SK-N-SH treated with all-trans-retinoic acid at 6 μM for 48 hours (cell line): ENCODE measurements at regions not wholly inside any gene's neighbourhood (a gene's known extent, or its start where the extent isn't known, plus 50 kb on each side); places are given as distances from the start of the nearest gene placed in this dataset.

Source experiments
- ATAC-seq: fragments of 200-7000 bp; cut with Tn5 transposase; 3 replicates; pipeline ENCODE4 v1.9.1; 2020; ENCODE audit warnings: mild to moderate bottlenecking, moderate library complexity
- ARNTL ChIP-seq: fragments of 450-650 bp; formaldehyde crosslinking; IDR thresholded peaks from 2 replicates; pipeline ENCODE4 v1.5.0; 2020; ENCODE audit warnings: low read depth, mild to moderate bottlenecking, moderate library complexity, borderline replicate concordance
- BACH2 ChIP-seq: fragments of 250-450 bp; sonication (Bioruptor Pico); IDR thresholded peaks from 2 replicates; pipeline ENCODE4 v1.9.0; 2021; ENCODE audit warnings: mild to moderate bottlenecking, borderline replicate concordance
- CSDC2 ChIP-seq: fragments of 250-450 bp; sonication (Bioruptor Pico); IDR thresholded peaks from 2 replicates; pipeline ENCODE4 v1.5.0; 2020; ENCODE audit warnings: mild to moderate bottlenecking, moderate library complexity
- ESRRG ChIP-seq: fragments of 250-450 bp; sonication (Bioruptor Pico); IDR thresholded peaks from 2 replicates; pipeline ENCODE4 v1.6.1; 2021; ENCODE audit warnings: mild to moderate bottlenecking
- GLIS3 ChIP-seq: fragments of 250-450 bp; sonication (Bioruptor Pico); IDR thresholded peaks from 2 replicates; pipeline ENCODE4 v1.5.0; 2020; ENCODE audit warnings: mild to moderate bottlenecking, moderate library complexity
- ISL1 ChIP-seq: fragments of 250-450 bp; sonication (Bioruptor Pico); IDR thresholded peaks from 2 replicates; pipeline ENCODE4 v2.1.2; 2022; ENCODE audit warnings: mild to moderate bottlenecking, moderate library complexity
- OSR1 ChIP-seq: fragments of 250-450 bp; sonication (Bioruptor Pico); IDR thresholded peaks from 2 replicates; pipeline ENCODE4 v1.8.0; 2022; ENCODE audit warnings: moderate library complexity, mild to moderate bottlenecking, inconsistent platforms
- PPARA ChIP-seq: fragments of 250-450 bp; sonication (Bioruptor Pico); IDR thresholded peaks from 2 replicates; pipeline ENCODE4 v1.5.0; 2020; ENCODE audit warnings: mild to moderate bottlenecking, borderline replicate concordance
- RARB ChIP-seq: fragments of 250-450 bp; sonication (Bioruptor Pico); IDR thresholded peaks from 2 replicates; pipeline ENCODE4 v1.8.0; 2021; ENCODE audit warnings: mild to moderate bottlenecking, moderate library complexity
- SNAI2 ChIP-seq: fragments of 250-450 bp; sonication (Bioruptor Pico); IDR thresholded peaks from 2 replicates; pipeline ENCODE4 v1.5.0; 2020; ENCODE audit warnings: mild to moderate bottlenecking, moderate library complexity
- TCF4 ChIP-seq: fragments of 250-450 bp; sonication (Bioruptor Pico); IDR thresholded peaks from 2 replicates; pipeline ENCODE4 v1.8.0; 2021; ENCODE audit warnings: mild to moderate bottlenecking, moderate library complexity, borderline replicate concordance
- TOX ChIP-seq: fragments of 250-450 bp; sonication (Bioruptor Pico); IDR thresholded peaks from 2 replicates; pipeline ENCODE4 v1.8.0; 2021; ENCODE audit warnings: mild to moderate bottlenecking, moderate library complexity, borderline replicate concordance
- ZC3H10 ChIP-seq: fragments of 250-450 bp; sonication (Bioruptor Pico); IDR thresholded peaks from 2 replicates; pipeline ENCODE4 v1.5.1; 2021; ENCODE audit warnings: mild to moderate bottlenecking, moderate library complexity
- ZFP3 ChIP-seq: fragments of 250-450 bp; sonication (Bioruptor Pico); IDR thresholded peaks from 2 replicates; pipeline ENCODE4 v1.5.0; 2020; ENCODE audit warnings: mild to moderate bottlenecking, moderate library complexity
- ZFP30 ChIP-seq: fragments of 450-650 bp; formaldehyde crosslinking; IDR thresholded peaks from 2 replicates; pipeline ENCODE4 v1.5.0; 2022; ENCODE audit warnings: mild to moderate bottlenecking, moderate library complexity
- ZNF565 ChIP-seq: fragments of 450-650 bp; formaldehyde crosslinking; conservative IDR thresholded peaks from 2 replicates; pipeline ENCODE4 v1.5.0; 2020; ENCODE audit warnings: low read depth, mild to moderate bottlenecking, moderate library complexity
- ZNF70 ChIP-seq: fragments of 450-650 bp; formaldehyde crosslinking; IDR thresholded peaks from 2 replicates; pipeline ENCODE4 v1.5.0; 2020; ENCODE audit warnings: mild to moderate bottlenecking, moderate library complexity
- ZNF8 ChIP-seq: fragments of 450-650 bp; formaldehyde crosslinking; IDR thresholded peaks from 2 replicates; pipeline ENCODE4 v1.5.0; 2020; ENCODE audit warnings: mild to moderate bottlenecking, moderate library complexity
- TF ChIP-seq, protein P1 (sequence below): fragments of 250-450 bp; sonication (Bioruptor Pico); IDR thresholded peaks from 2 replicates; pipeline ENCODE4 v1.8.0; 2020; ENCODE audit warnings: mild to moderate bottlenecking, moderate library complexity, borderline replicate concordance
- TF ChIP-seq, protein P2 (sequence below): fragments of 250-450 bp; sonication (Bioruptor Pico); IDR thresholded peaks from 2 replicates; pipeline ENCODE4 v1.8.0; 2021; ENCODE audit warnings: low read depth, mild to moderate bottlenecking, moderate library complexity, borderline replicate concordance
- TF ChIP-seq, protein P3 (sequence below): fragments of 250-450 bp; sonication (Bioruptor Pico); IDR thresholded peaks from 2 replicates; pipeline ENCODE4 v1.5.0; 2020; ENCODE audit warnings: mild to moderate bottlenecking, moderate library complexity
- TF ChIP-seq, protein P4 (sequence below): fragments of 250-450 bp; sonication (Bioruptor Pico); IDR thresholded peaks from 2 replicates; pipeline ENCODE4 v1.5.1; 2020; ENCODE audit warnings: low read depth, mild to moderate bottlenecking, moderate library complexity
- TF ChIP-seq, protein P5 (sequence below): fragments of 250-450 bp; sonication (Bioruptor Pico); IDR thresholded peaks from 2 replicates; pipeline ENCODE4 v1.5.1; 2021; ENCODE audit warnings: mild to moderate bottlenecking, moderate library complexity

DNA sequence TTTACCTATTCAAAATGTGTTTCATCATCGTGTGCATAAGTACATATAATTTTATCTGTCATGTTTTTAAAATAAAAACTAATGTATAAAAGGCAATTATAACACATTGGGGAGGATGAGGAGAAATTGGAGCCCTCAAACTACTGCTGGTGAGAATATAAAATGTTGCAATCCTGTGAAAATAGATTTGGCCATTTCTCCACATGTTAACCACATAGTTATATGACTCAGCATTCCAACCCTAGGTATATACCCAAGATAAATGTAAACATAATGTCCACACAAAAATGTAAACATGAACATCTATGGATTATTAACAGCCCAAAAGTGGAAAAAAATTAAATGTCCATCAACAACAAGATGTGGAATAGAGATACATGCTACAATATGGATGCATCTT lies 928.0 kb upstream of the FAT3 start (continued):
- TF ChIP-seq, protein P1, sequence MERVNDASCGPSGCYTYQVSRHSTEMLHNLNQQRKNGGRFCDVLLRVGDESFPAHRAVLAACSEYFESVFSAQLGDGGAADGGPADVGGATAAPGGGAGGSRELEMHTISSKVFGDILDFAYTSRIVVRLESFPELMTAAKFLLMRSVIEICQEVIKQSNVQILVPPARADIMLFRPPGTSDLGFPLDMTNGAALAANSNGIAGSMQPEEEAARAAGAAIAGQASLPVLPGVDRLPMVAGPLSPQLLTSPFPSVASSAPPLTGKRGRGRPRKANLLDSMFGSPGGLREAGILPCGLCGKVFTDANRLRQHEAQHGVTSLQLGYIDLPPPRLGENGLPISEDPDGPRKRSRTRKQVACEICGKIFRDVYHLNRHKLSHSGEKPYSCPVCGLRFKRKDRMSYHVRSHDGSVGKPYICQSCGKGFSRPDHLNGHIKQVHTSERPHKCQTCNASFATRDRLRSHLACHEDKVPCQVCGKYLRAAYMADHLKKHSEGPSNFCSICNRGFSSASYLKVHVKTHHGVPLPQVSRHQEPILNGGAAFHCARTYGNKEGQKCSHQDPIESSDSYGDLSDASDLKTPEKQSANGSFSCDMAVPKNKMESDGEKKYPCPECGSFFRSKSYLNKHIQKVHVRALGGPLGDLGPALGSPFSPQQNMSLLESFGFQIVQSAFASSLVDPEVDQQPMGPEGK (CRISPR knock-in tag): no peak
- TF ChIP-seq ZNF70: no peak

DNA sequence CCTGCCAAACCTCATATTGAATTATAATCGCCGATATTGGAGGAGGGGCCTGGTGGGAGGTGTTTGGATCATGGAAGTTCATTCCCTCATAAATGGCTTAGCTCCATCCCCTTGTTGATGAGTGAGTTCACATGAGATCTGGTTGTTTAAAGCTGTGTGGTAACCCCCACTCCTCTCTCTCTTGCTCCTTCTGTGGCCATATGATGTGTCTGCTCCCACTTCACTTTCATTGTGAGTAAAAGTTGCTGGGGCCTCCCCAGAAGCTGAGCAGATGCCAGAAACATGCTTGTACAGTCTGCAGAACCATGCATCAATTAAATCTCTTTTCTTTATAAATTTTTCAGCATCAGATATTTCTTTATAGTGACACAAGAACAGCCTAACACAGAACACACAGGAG lies 929.0 kb upstream of the FAT3 start:
- TF ChIP-seq BACH2 (CRISPR knock-in tag): no peak
- no peak for TF ChIP-seq TCF4 (CRISPR knock-in tag)
- TF ChIP-seq, protein P2, sequence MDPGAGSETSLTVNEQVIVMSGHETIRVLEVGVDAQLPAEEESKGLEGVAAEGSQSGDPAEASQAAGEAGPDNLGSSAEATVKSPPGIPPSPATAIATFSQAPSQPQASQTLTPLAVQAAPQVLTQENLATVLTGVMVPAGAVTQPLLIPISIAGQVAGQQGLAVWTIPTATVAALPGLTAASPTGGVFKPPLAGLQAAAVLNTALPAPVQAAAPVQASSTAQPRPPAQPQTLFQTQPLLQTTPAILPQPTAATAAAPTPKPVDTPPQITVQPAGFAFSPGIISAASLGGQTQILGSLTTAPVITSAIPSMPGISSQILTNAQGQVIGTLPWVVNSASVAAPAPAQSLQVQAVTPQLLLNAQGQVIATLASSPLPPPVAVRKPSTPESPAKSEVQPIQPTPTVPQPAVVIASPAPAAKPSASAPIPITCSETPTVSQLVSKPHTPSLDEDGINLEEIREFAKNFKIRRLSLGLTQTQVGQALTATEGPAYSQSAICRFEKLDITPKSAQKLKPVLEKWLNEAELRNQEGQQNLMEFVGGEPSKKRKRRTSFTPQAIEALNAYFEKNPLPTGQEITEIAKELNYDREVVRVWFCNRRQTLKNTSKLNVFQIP (CRISPR knock-in tag): no peak
- TF ChIP-seq OSR1: no peak
- no peak for TF ChIP-seq RARB (CRISPR knock-in tag)
- no peak for TF ChIP-seq PPARA
- no peak for TF ChIP-seq TOX
- TF ChIP-seq ZC3H10 (CRISPR knock-in tag): no peak
- TF ChIP-seq ZNF70: no peak
- TF ChIP-seq ISL1 (CRISPR knock-in tag): no peak
- no peak for TF ChIP-seq SNAI2 (CRISPR knock-in tag)
- TF ChIP-seq, protein P3, sequence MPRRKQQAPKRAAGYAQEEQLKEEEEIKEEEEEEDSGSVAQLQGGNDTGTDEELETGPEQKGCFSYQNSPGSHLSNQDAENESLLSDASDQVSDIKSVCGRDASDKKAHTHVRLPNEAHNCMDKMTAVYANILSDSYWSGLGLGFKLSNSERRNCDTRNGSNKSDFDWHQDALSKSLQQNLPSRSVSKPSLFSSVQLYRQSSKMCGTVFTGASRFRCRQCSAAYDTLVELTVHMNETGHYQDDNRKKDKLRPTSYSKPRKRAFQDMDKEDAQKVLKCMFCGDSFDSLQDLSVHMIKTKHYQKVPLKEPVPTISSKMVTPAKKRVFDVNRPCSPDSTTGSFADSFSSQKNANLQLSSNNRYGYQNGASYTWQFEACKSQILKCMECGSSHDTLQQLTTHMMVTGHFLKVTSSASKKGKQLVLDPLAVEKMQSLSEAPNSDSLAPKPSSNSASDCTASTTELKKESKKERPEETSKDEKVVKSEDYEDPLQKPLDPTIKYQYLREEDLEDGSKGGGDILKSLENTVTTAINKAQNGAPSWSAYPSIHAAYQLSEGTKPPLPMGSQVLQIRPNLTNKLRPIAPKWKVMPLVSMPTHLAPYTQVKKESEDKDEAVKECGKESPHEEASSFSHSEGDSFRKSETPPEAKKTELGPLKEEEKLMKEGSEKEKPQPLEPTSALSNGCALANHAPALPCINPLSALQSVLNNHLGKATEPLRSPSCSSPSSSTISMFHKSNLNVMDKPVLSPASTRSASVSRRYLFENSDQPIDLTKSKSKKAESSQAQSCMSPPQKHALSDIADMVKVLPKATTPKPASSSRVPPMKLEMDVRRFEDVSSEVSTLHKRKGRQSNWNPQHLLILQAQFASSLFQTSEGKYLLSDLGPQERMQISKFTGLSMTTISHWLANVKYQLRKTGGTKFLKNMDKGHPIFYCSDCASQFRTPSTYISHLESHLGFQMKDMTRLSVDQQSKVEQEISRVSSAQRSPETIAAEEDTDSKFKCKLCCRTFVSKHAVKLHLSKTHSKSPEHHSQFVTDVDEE (CRISPR knock-in tag): no peak
- TF ChIP-seq, all 23 proteins: peak for 0
- no peak for ATAC-seq

DNA sequence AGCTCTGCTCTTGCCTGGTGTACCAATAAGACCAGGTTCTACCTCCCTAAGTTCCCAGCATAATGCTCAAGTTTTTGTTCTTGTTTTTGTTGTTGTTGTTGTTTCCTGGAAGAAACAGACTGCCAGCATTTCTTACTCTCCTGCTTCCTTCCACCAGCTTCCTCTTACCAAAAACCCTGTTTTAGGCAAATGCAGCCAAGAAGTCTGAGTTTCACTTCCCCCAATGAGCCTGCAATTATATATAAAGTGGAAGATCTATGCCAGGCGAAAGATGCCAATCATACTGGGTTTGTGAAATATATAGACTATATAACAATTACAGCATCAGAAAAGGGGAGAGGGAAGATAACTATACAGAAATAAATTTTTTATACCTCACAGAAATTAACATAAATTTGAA lies 931.5 kb upstream of the FAT3 start:
- ATAC-seq: no peak
- TF ChIP-seq ZNF8 (CRISPR knock-in tag): no peak
- TF ChIP-seq BACH2 (CRISPR knock-in tag): no peak
- no peak for TF ChIP-seq OSR1

DNA sequence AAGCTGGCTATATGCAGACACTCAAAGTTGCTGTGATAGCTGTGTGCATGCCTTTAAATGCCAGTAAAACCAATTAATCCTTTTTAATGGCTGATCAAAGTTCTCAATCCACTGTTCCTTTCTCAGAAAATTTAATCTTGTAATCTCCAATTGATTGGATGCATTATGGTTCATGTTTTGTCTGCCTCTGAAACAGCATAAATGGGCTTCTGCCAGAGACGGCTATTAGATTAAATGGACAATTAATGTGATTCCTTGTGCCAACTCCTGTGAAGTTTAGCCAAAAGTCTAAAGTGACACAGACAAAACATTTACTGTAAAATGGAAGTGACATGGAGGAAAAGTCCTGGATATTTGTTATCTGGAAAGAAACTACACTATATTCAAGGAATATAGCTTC lies 952.5 kb upstream of the FAT3 start:
- no peak for ATAC-seq
- TF ChIP-seq, protein P2 (CRISPR knock-in tag): no peak
- no peak for TF ChIP-seq ESRRG (CRISPR knock-in tag)
- peak; percentile 68 for TF ChIP-seq SNAI2 (CRISPR knock-in tag)
- TF ChIP-seq, protein P4, sequence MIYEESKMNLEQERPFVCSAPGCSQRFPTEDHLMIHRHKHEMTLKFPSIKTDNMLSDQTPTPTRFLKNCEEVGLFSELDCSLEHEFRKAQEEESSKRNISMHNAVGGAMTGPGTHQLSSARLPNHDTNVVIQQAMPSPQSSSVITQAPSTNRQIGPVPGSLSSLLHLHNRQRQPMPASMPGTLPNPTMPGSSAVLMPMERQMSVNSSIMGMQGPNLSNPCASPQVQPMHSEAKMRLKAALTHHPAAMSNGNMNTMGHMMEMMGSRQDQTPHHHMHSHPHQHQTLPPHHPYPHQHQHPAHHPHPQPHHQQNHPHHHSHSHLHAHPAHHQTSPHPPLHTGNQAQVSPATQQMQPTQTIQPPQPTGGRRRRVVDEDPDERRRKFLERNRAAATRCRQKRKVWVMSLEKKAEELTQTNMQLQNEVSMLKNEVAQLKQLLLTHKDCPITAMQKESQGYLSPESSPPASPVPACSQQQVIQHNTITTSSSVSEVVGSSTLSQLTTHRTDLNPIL (CRISPR knock-in tag): peak; percentile 73
- TF ChIP-seq, protein P1 (CRISPR knock-in tag): no peak
- 0 out of 2 replicates have a peak, but pooled peaks have one; percentile 22 for TF ChIP-seq ZFP3 (CRISPR knock-in tag)
- no peak for TF ChIP-seq OSR1
- TF ChIP-seq ZC3H10 (CRISPR knock-in tag): no peak
- TF ChIP-seq RARB (CRISPR knock-in tag): no peak
- no peak for TF ChIP-seq ZFP30 (CRISPR knock-in tag)
- TF ChIP-seq ZNF565 (CRISPR knock-in tag): no peak; the same call in 1 of the 2 replicates
- no peak for TF ChIP-seq GLIS3 (CRISPR knock-in tag)
- no peak for TF ChIP-seq ZNF70
- no peak for TF ChIP-seq PPARA
- TF ChIP-seq TCF4 (CRISPR knock-in tag): peak; percentile 81
- TF ChIP-seq ARNTL (CRISPR knock-in tag): no peak
- no peak for TF ChIP-seq BACH2 (CRISPR knock-in tag)
- TF ChIP-seq TOX: no peak
- TF ChIP-seq ZNF8 (CRISPR knock-in tag): peak; percentile 42; the same call in 1 of the 2 replicates
- TF ChIP-seq ISL1 (CRISPR knock-in tag): peak; percentile 95
- TF ChIP-seq, protein P5, sequence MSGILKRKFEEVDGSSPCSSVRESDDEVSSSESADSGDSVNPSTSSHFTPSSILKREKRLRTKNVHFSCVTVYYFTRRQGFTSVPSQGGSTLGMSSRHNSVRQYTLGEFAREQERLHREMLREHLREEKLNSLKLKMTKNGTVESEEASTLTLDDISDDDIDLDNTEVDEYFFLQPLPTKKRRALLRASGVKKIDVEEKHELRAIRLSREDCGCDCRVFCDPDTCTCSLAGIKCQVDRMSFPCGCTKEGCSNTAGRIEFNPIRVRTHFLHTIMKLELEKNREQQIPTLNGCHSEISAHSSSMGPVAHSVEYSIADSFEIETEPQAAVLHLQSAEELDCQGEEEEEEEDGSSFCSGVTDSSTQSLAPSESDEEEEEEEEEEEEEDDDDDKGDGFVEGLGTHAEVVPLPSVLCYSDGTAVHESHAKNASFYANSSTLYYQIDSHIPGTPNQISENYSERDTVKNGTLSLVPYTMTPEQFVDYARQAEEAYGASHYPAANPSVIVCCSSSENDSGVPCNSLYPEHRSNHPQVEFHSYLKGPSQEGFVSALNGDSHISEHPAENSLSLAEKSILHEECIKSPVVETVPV (CRISPR knock-in tag): peak; percentile 70; the same call in 1 of the 2 replicates
- TF ChIP-seq CSDC2 (CRISPR knock-in tag): no peak
